H1 (cell line): ENCODE measurements at regions not wholly inside any gene's neighbourhood (a gene's known extent, or its start where the extent isn't known, plus 50 kb on each side); places are given as distances from the start of the nearest gene placed in this dataset.

Experiments
- CTCF ChIA-PET: fragments of 300-600 bp; sonication (Branson Sonifier 250); formaldehyde crosslinking; loops from one replicate; lab custom pipeline; 2021; ENCODE audit not compliant: partially characterized antibody; lab: Charles Lee
- POLR2A ChIA-PET: fragments of 300-600 bp; sonication (Branson Sonifier 250); formaldehyde crosslinking; loops from one replicate; lab custom pipeline; 2021; ENCODE audit warnings: inconsistent platforms; ENCODE audit not compliant: partially characterized antibody; lab: Charles Lee
- DNase-seq, 2 experiments: peaks; one replicate each; pipeline versions ENCODE4 v3.0.0 to v3.0.0-alpha.2; 2010 to 2022; ENCODE audit warnings: low spot score in 2 of 2, low read depth in 1 of 2, mixed read lengths in 1 of 2
- FAIRE-seq: peaks from 2 replicates; lab custom pipeline; 2011; peaks lifted over from hg19 to GRCh38; lab: Jason Lieb, UNC
- H2AFZ ChIP-seq: 2 replicates; pipeline ENCODE4 v1.8.1; 2012; ENCODE audit warnings: low read length, inconsistent platforms
- H2AK5ac ChIP-seq: 2 replicates; pipeline ENCODE4 v1.6.1; 2013; ENCODE audit warnings: low read depth, low read length
- H2BK120ac ChIP-seq: replicated peaks from 2 replicates; pipeline ENCODE3; 2013; ENCODE audit warnings: low read depth, low read length, inconsistent platforms
- H2BK12ac ChIP-seq: 2 replicates; pipeline ENCODE4 v1.6.1; 2013; ENCODE audit warnings: low read depth, low read length
- H2BK15ac ChIP-seq: 2 replicates; pipeline ENCODE4 v1.6.1; 2013; ENCODE audit warnings: low read length
- H2BK20ac ChIP-seq: 2 replicates; pipeline ENCODE4 v1.6.1; 2013; ENCODE audit warnings: low read length
- H2BK5ac ChIP-seq: 2 replicates; pipeline ENCODE4 v1.6.1; 2013; ENCODE audit warnings: low read depth, low read length
- H3K14ac ChIP-seq: 2 replicates; pipeline ENCODE4 v1.6.1; 2013; ENCODE audit warnings: inconsistent platforms; ENCODE audit not compliant: insufficient read length
- H3K18ac ChIP-seq: 2 replicates; pipeline ENCODE4 v1.6.1; 2013; ENCODE audit warnings: low read length; ENCODE audit errors: extremely low read depth
- H3K23ac ChIP-seq: 2 replicates; pipeline ENCODE4 v1.6.1; 2013; ENCODE audit warnings: inconsistent platforms; ENCODE audit not compliant: insufficient read length
- H3K23me2 ChIP-seq: 2 replicates; pipeline ENCODE4 v1.6.1; 2013; ENCODE audit warnings: low read depth, low read length
- H3K27ac ChIP-seq: 2 replicates; pipeline ENCODE4 v1.6.1; 2011; ENCODE audit warnings: low read depth, low read length, inconsistent platforms
- H3K27me3 ChIP-seq, 4 experiments: replicated peaks in 1 of 4; 1 replicate in 1 of 4; 2 replicates in 3 of 4; pipeline versions ENCODE4 v1.6.1 to v1.8.1; 2011 to 2013; ENCODE audit warnings: low read length in 3 of 4, mild to moderate bottlenecking in 3 of 4, inconsistent platforms in 2 of 4, mixed read lengths in 2 of 4, moderate library complexity in 1 of 4; ENCODE audit not compliant: control insufficient read depth in 3 of 4, insufficient read depth in 3 of 4; ENCODE audit errors: extremely low read depth in 1 of 4
- H3K36me3 ChIP-seq, 4 experiments: 2 replicates each; pipeline versions ENCODE4 v1.6.1 to v1.8.1; 2011 to 2013; ENCODE audit warnings: mild to moderate bottlenecking in 4 of 4, low read length in 3 of 4, moderate library complexity in 2 of 4, control low read depth in 1 of 4, inconsistent platforms in 1 of 4; ENCODE audit not compliant: insufficient read depth in 4 of 4, control insufficient read depth in 2 of 4
- H3K4ac ChIP-seq: replicated peaks from 2 replicates; pipeline ENCODE3; 2013; ENCODE audit warnings: low read length, low read depth, mixed read lengths, inconsistent platforms; ENCODE audit not compliant: insufficient read length
- H3K4me1 ChIP-seq, 4 experiments: replicated peaks in 1 of 4; 1 replicate in 1 of 4; 2 replicates in 3 of 4; pipeline versions ENCODE4 v1.6.1 to v1.8.1; 2011 to 2013; ENCODE audit warnings: low read length in 3 of 4, inconsistent platforms in 2 of 4, mixed read lengths in 1 of 4; ENCODE audit not compliant: insufficient read depth in 4 of 4, control insufficient read depth in 3 of 4
- H3K4me2 ChIP-seq, 2 experiments: 2 replicates each; pipeline versions ENCODE4 v1.6.1 to v1.8.1; 2011 to 2013; ENCODE audit warnings: low read depth in 2 of 2, low read length in 2 of 2, control low read depth in 1 of 2, inconsistent platforms in 1 of 2, mild to moderate bottlenecking in 1 of 2; ENCODE audit not compliant: insufficient read depth in 1 of 2
- H3K4me3 ChIP-seq, 4 experiments: fragments of 200-600, 300-600 bp in 1 of 4; sonication (generic), shearing (Covaris generic), sonication (Bioruptor Twin) in 1 of 4; 2 replicates each; pipeline versions ENCODE4 v1.5.1 to v1.8.1; 2011 to 2016; ENCODE audit warnings: low read length in 4 of 4, low read depth in 3 of 4, control low read depth in 2 of 4, inconsistent platforms in 2 of 4, mild to moderate bottlenecking in 2 of 4, mixed read lengths in 1 of 4, moderate library complexity in 1 of 4; ENCODE audit not compliant: insufficient read depth in 2 of 4; ENCODE audit errors: extremely low read depth in 1 of 4
- H3K56ac ChIP-seq: replicated peaks from 2 replicates; pipeline ENCODE3; 2013; ENCODE audit warnings: low read depth, mild to moderate bottlenecking, mixed read lengths, low read length, inconsistent platforms; ENCODE audit not compliant: insufficient read length
- H3K79me1 ChIP-seq: 2 replicates; pipeline ENCODE4 v1.6.1; 2013; ENCODE audit warnings: low read depth, low read length, control low read depth
- H3K79me2 ChIP-seq, 2 experiments: 2 replicates each; pipeline versions ENCODE4 v1.6.1 to v1.8.1; 2012 to 2013; ENCODE audit warnings: low read length in 2 of 2, mild to moderate bottlenecking in 2 of 2, inconsistent platforms in 1 of 2; ENCODE audit not compliant: insufficient read depth in 2 of 2, control insufficient read depth in 1 of 2
- H3K9ac ChIP-seq, 4 experiments: replicated peaks in 1 of 4; 1 replicate in 1 of 4; 2 replicates in 3 of 4; pipeline versions ENCODE4 v1.6.1 to v1.8.1; 2011 to 2013; ENCODE audit warnings: low read depth in 3 of 4, low read length in 3 of 4, control low read depth in 2 of 4, mild to moderate bottlenecking in 2 of 4, moderate library complexity in 2 of 4, inconsistent platforms in 1 of 4; ENCODE audit errors: extremely low read depth in 1 of 4
- H3K9me3 ChIP-seq, 2 experiments: 2 replicates each; pipeline versions ENCODE4 v1.6.1 to v1.8.1; 2012 to 2013; ENCODE audit warnings: mild to moderate bottlenecking in 2 of 2, moderate library complexity in 2 of 2, control low read depth in 1 of 2, inconsistent platforms in 1 of 2, low read depth in 1 of 2, low read length in 1 of 2, mixed read lengths in 1 of 2; ENCODE audit not compliant: insufficient read depth in 2 of 2
- H4K20me1 ChIP-seq, 2 experiments: replicated peaks in 1 of 2; 2 replicates each; pipeline versions ENCODE3 to v1.8.1; 2011 to 2013; ENCODE audit warnings: inconsistent platforms in 2 of 2, low read length in 2 of 2, mild to moderate bottlenecking in 1 of 2; ENCODE audit not compliant: insufficient read depth in 2 of 2, control insufficient read depth in 1 of 2
- H4K5ac ChIP-seq: 2 replicates; pipeline ENCODE4 v1.6.1; 2013; ENCODE audit warnings: low read length, low read depth, mixed read lengths, inconsistent platforms; ENCODE audit not compliant: insufficient read length
- H4K8ac ChIP-seq: 2 replicates; pipeline ENCODE4 v1.8.0; 2013; ENCODE audit warnings: mild to moderate bottlenecking, moderate library complexity, low read length, inconsistent platforms; ENCODE audit not compliant: insufficient read depth; ENCODE audit errors: extremely low read depth
- H4K91ac ChIP-seq: replicated peaks from 2 replicates; pipeline ENCODE3; 2013; ENCODE audit warnings: low read length, mixed read lengths, inconsistent platforms; ENCODE audit not compliant: insufficient read length
- CHD1 ChIP-seq: IDR thresholded peaks from 2 replicates; pipeline ENCODE4 v1.6.1; 2012; ENCODE audit warnings: low read depth, low read length, improper control_type of control experiment
- JUN ChIP-seq: IDR thresholded peaks from 2 replicates; pipeline ENCODE4 v1.6.1; 2011; ENCODE audit warnings: low read depth, mild to moderate bottlenecking, improper control_type of control experiment, low read length
- RFX5 ChIP-seq: IDR thresholded peaks from 2 replicates; pipeline ENCODE4 v1.6.1; 2011; ENCODE audit warnings: low read depth, low read length, improper control_type of control experiment, borderline replicate concordance
- SIN3A ChIP-seq, 2 experiments: IDR thresholded peaks in 1 of 2; conservative IDR thresholded peaks in 1 of 2; 2 replicates each; pipeline ENCODE4 v1.6.1; 2011 to 2012; ENCODE audit warnings: low read length in 2 of 2, improper control_type of control experiment in 1 of 2, low read depth in 1 of 2, mild to moderate bottlenecking in 1 of 2
- TAF1 ChIP-seq: IDR thresholded peaks from 2 replicates; pipeline ENCODE4 v1.6.1; 2011; ENCODE audit warnings: mild to moderate bottlenecking, low read depth, low read length
- TCF12 ChIP-seq: IDR thresholded peaks from 2 replicates; pipeline ENCODE4 v1.6.1; 2011; ENCODE audit warnings: low read depth, mild to moderate bottlenecking, low read length

DNA sequence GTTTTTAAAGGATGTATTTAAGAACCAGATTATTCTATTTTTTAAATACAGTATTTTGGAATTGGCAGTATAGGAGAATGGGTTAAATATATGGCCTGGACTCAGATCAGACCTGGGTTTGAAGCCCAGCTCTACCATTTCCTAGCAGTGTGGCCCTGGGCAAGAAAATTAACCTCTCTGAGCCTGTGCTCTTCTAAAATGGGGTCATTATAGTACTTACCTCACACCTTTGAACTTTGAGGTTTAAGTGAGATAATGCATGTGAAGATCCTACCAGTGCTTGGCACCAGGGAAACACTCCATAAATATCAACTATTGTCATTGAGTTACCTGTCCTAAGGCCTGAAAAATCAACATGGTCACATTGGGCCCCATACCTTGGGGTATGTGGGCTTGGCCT is 93.4 kb upstream of the WSB1 start:
- no peak overlapping the region for H3K4me3 ChIP-seq
- no peak overlapping the region for H4K91ac ChIP-seq
- no peaks in the 10 kb centered on the region for H4K20me1 ChIP-seq
- no peak overlapping the region for H3K18ac ChIP-seq
- H3K56ac ChIP-seq = no peak overlapping the region
- no peak overlapping the region for H3K23ac ChIP-seq
- DNase-seq (no peak), FAIRE-seq (no peak)
- no peak overlapping the region for H4K8ac ChIP-seq
- H3K79me1 ChIP-seq = no peaks in the 10 kb centered on the region
- no peak overlapping the region for H4K5ac ChIP-seq
- no peak overlapping the region for H3K14ac ChIP-seq
- no peak overlapping the region for H3K27ac ChIP-seq
- no peak overlapping the region for H2AFZ ChIP-seq
- H2AK5ac ChIP-seq = no peak overlapping the region
- H3K23me2 ChIP-seq = no peaks in the 10 kb centered on the region
- H3K36me3 ChIP-seq = no peaks in the 10 kb centered on the region
- ChIA-PET POLR2A (no interaction called here), CTCF (no interaction called here)
- no peaks in the 10 kb centered on the region for H3K79me2 ChIP-seq
- no peak overlapping the region for H2BK5ac ChIP-seq
- no peak overlapping the region for H2BK120ac ChIP-seq
- no peak overlapping the region for H3K4me2 ChIP-seq
- no peak overlapping the region for H2BK20ac ChIP-seq
- H3K4ac ChIP-seq = no peak overlapping the region
- no peaks in the 10 kb centered on the region for H3K4me1 ChIP-seq
- H3K9ac ChIP-seq = no peak overlapping the region
- H2BK15ac ChIP-seq = no peak overlapping the region
- no peaks in the 10 kb centered on the region for H3K27me3 ChIP-seq
- no peak overlapping the region for H2BK12ac ChIP-seq
- peaks cover 47 to 51% of the 10 kb centered on the region in 2 experiments for H3K9me3 ChIP-seq
- no peak for TF ChIP-seq CHD1
- TF ChIP-seq JUN = no peak
- no peak for TF ChIP-seq SIN3A (conservative IDR thresholded peaks at IDR 0.05 in 1 of 2, IDR thresholded peaks at IDR 0.05 in 1 of 2; ENCODE audit: low read depth in 1 of 2, low read length in 2 of 2)
- TF ChIP-seq RFX5 = no peak
- no peak for TF ChIP-seq TAF1
- no peak for TF ChIP-seq TCF12
